SK-N-MC (cell line): ENCODE measurements at regions not wholly inside any gene's neighbourhood (a gene's known extent, or its start where the extent isn't known, plus 50 kb on each side); places are given as distances from the start of the nearest gene placed in this dataset.
"Not testable (repeated sequence)": the region's sequence is repeated elsewhere in the genome, so short reads cannot be mapped to it uniquely, and the experiment has no call there.

Experiments used
- EZH2 ChIP-seq: fragments of 200-600 bp; sonication (generic); IDR thresholded peaks from one replicate; pipeline ENCODE4 v1.6.1; 2017; ENCODE audit warnings: antibody characterized with exemption
- FOXP2 ChIP-seq: optimal IDR thresholded peaks from 2 replicates; pipeline ENCODE3; 2011; ENCODE audit warnings: mild to moderate bottlenecking, moderate library complexity; ENCODE audit not compliant: insufficient read depth; ENCODE audit errors: extremely low read length, control extremely low read depth
- POLR2AphosphoS5 ChIP-seq: IDR thresholded peaks from 2 replicates; pipeline ENCODE4 v1.6.1; 2012; ENCODE audit warnings: mild to moderate bottlenecking, low read depth, low read length, borderline replicate concordance

DNA sequence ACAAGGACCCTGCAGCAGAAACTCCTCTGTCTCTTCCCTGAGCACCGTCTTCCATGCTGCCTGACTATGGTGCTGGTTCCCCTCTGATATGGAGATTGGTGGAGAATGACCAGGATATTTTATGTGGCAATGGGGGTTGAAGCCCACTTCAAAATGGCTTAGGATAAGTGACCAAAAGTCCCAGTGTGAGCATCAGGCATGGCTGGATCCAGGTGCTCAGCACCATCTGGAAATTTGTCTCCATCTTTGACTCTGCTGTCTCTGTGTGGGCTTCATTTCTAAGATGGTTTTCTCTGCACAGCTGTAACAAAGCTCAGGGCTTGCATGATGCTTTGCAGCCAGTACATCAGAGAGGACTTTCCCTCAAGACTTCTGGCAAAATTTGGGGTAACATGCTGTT, 61.1 kb upstream of the SAMD11 start:
- TF ChIP-seq EZH2, POLR2AphosphoS5, FOXP2: not testable (repeated sequence)
